Peyer's patch (tissue), 4 donors: ENCODE measurements at regions not wholly inside any gene's neighbourhood (a gene's known extent, or its start where the extent isn't known, plus 50 kb on each side); places are given as distances from the start of the nearest gene placed in this dataset.
"Not testable (repeated sequence)": the region's sequence is repeated elsewhere in the genome, so short reads cannot be mapped to it uniquely, and the experiment has no call there.

Experiments used
- DNase-seq, 3 donors: peaks; one replicate each; pipeline ENCODE4 v3.0.0-alpha.2; 2017 to 2019
- H3K27ac ChIP-seq, 4 donors: fragments of 200-600 bp; sonication (generic); one replicate each; pipeline ENCODE4 v1.5.1; 2016 to 2019
- H3K27me3 ChIP-seq, 2 donors: fragments of 200-600 bp; sonication (generic); one replicate each; pipeline ENCODE4 v1.5.1; 2019
- H3K36me3 ChIP-seq, 3 donors: fragments of 200-600 bp; sonication (generic); one replicate each; pipeline ENCODE4 v1.5.1; 2016 to 2019
- H3K4me1 ChIP-seq, 4 donors: fragments of 200-600 bp; sonication (generic); one replicate each; pipeline ENCODE4 v1.5.1; 2016 to 2019
- H3K4me3 ChIP-seq, 4 donors: fragments of 200-600 bp; sonication (generic); 1 replicate in 3 of 4; 2 replicates in 1 of 4; pipeline ENCODE4 v1.5.1; 2016 to 2019; ENCODE audit warnings: mild to moderate bottlenecking in 1 of 4
- H3K9me3 ChIP-seq, 4 donors: fragments of 200-600 bp; sonication (generic); one replicate each; pipeline ENCODE4 v1.5.1; 2016 to 2019; ENCODE audit warnings: mild to moderate bottlenecking in 1 of 4
- POLR2A ChIP-seq, 2 donors: fragments of 450-650 bp; IDR thresholded peaks; one replicate each; pipeline ENCODE4 v1.5.1; 2017; ENCODE audit warnings: antibody characterized with exemption in 2 of 2, mild to moderate bottlenecking in 2 of 2, moderate library complexity in 2 of 2
- TF ChIP-seq, protein P1 (sequence below), 6 experiments: fragments of 450-650 bp in 4 of 6; fragments of 200-600 bp in 2 of 6; sonication (generic) in 1 of 6; IDR thresholded peaks; one replicate each; pipeline ENCODE4 v1.5.1; 2017 to 2019; ENCODE audit warnings: antibody characterized with exemption in 6 of 6, mild to moderate bottlenecking in 3 of 6, moderate library complexity in 1 of 6

GRCh38 chr11:130533113-130533798 is 84.8 kb downstream of the ADAMTS15 start:
- no peak for DNase-seq
- Histone ChIP-seq H3K4me3 (no peak overlapping the region), H3K27ac (no peak overlapping the region), H3K9me3 (no peaks in the 10 kb centered on the region), H3K4me1 (no peaks in the 10 kb centered on the region), H3K27me3 (no peaks in the 10 kb centered on the region), H3K36me3 (no peaks in the 10 kb centered on the region)
- TF ChIP-seq POLR2A (IDR thresholded peaks at IDR 0.05): no peak
- TF ChIP-seq, protein P1, sequence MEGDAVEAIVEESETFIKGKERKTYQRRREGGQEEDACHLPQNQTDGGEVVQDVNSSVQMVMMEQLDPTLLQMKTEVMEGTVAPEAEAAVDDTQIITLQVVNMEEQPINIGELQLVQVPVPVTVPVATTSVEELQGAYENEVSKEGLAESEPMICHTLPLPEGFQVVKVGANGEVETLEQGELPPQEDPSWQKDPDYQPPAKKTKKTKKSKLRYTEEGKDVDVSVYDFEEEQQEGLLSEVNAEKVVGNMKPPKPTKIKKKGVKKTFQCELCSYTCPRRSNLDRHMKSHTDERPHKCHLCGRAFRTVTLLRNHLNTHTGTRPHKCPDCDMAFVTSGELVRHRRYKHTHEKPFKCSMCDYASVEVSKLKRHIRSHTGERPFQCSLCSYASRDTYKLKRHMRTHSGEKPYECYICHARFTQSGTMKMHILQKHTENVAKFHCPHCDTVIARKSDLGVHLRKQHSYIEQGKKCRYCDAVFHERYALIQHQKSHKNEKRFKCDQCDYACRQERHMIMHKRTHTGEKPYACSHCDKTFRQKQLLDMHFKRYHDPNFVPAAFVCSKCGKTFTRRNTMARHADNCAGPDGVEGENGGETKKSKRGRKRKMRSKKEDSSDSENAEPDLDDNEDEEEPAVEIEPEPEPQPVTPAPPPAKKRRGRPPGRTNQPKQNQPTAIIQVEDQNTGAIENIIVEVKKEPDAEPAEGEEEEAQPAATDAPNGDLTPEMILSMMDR (IDR thresholded peaks at IDR 0.05): no peak

DNA sequence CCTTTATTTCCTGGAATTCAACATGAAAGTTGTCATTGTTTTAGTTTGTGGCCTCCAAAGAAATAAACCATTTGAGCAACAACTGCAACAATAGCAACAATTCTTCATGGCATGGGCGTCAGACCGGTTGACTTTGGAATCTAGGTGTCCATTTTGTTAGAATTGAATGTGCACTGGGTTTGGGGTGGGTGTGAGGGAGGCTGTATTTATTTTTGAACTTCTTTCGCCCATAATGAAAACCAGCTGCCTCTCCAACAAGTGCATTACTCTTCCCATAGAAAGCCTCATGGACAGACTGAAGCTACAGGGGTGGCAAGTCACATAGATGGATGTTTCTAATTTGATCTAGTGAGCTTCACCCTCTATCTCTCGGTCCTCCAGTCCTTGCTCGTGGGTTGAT is 85.4 kb downstream of the ADAMTS15 start:
- no peak overlapping the region for H3K27ac ChIP-seq
- no peaks in the 10 kb centered on the region for H3K4me1 ChIP-seq
- TF ChIP-seq, protein P1 (IDR thresholded peaks at IDR 0.05): no peak
- DNase-seq: no peak
- H3K27me3 ChIP-seq: no peaks in the 10 kb centered on the region
- H3K4me3 ChIP-seq: no peak overlapping the region
- no peaks in the 10 kb centered on the region for H3K36me3 ChIP-seq
- H3K9me3 ChIP-seq: no peaks in the 10 kb centered on the region

GRCh38 chr11:130534551-130534950 is 86.1 kb downstream of the ADAMTS15 start:
- DNase-seq: no peak
- H3K4me3 ChIP-seq: no peak overlapping the region
- H3K27ac ChIP-seq: no peak overlapping the region
- H3K4me1 ChIP-seq: no peaks in the 10 kb centered on the region
- H3K9me3 ChIP-seq: no peaks in the 10 kb centered on the region
- TF ChIP-seq POLR2A (IDR thresholded peaks at IDR 0.05): no peak
- TF ChIP-seq, protein P1 (IDR thresholded peaks at IDR 0.05): no peak
- no peaks in the 10 kb centered on the region for H3K36me3 ChIP-seq
- H3K27me3 ChIP-seq: no peaks in the 10 kb centered on the region

GRCh38 chr11:130535520-130535919 is 87.1 kb downstream of the ADAMTS15 start:
- H3K4me1 ChIP-seq: no peaks in the 10 kb centered on the region
- no peaks in the 10 kb centered on the region for H3K9me3 ChIP-seq
- H3K27me3 ChIP-seq: no peaks in the 10 kb centered on the region
- no peak overlapping the region for H3K27ac ChIP-seq
- no peaks in the 10 kb centered on the region for H3K36me3 ChIP-seq
- TF ChIP-seq POLR2A (IDR thresholded peaks at IDR 0.05): no peak
- TF ChIP-seq, protein P1 (IDR thresholded peaks at IDR 0.05): no peak
- H3K4me3 ChIP-seq: no peak overlapping the region
- no peak for DNase-seq

GRCh38 chr11:130536106-130537040 is 87.9 kb downstream of the ADAMTS15 start:
- TF ChIP-seq, protein P1 (IDR thresholded peaks at IDR 0.05): no peak
- TF ChIP-seq POLR2A (IDR thresholded peaks at IDR 0.05): no peak
- no peaks in the 10 kb centered on the region for H3K4me1 ChIP-seq
- no peak overlapping the region for H3K27ac ChIP-seq

GRCh38 chr11:130539680-130540079 is 91.2 kb downstream of the ADAMTS15 start:
- DNase-seq, H3K27me3 ChIP-seq, H3K4me3 ChIP-seq, H3K9me3 ChIP-seq, H3K36me3 ChIP-seq, H3K4me1 ChIP-seq, H3K27ac ChIP-seq: not testable (repeated sequence)

More at GRCh38 chr11:130536106-130537040, 87.9 kb downstream of the ADAMTS15 start:
- Histone ChIP-seq H3K36me3 (no peaks in the 10 kb centered on the region), H3K4me3 (no peak overlapping the region), H3K27me3 (no peaks in the 10 kb centered on the region), H3K9me3 (no peaks in the 10 kb centered on the region)
- no peak for DNase-seq
